ENCODE measurements at regions not wholly inside any gene's neighbourhood (a gene's known extent, or its start where the extent isn't known, plus 50 kb on each side); places are given as distances from the start of the nearest gene placed in this dataset.

DNA sequence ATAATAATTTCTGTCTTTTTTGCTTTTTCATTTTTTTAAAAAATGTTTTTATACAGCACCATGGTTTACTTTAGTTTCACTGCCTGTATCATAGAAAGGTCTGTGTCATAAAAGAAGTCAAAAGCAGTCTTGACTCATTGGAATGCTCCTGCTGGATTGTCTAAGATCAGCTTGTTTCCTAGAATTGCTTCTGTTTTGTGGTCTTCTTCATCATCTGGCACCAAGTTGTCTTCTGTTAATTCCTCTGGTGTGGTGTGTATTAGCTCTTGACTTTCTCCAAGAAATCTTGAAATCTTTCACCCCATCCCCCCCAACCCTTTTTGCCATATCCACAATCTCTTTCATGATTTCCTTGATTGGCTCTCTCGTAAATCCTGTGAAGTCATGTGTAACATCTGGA is 250.3 kb upstream of the CXCL12 start:
- peaks cover 2 to 14% (median 3%) of the 10 kb centered on the region in 7 donors for H3K9me3 Mint-ChIP-seq
- H3K4me3 ChIP-seq (replicated peaks in 1 of 3; ENCODE audit: low read depth in 2 of 3, low read length in 3 of 3): no peak overlapping the region
- H3K4me1 Mint-ChIP-seq: no peaks in the 10 kb centered on the region

DNA sequence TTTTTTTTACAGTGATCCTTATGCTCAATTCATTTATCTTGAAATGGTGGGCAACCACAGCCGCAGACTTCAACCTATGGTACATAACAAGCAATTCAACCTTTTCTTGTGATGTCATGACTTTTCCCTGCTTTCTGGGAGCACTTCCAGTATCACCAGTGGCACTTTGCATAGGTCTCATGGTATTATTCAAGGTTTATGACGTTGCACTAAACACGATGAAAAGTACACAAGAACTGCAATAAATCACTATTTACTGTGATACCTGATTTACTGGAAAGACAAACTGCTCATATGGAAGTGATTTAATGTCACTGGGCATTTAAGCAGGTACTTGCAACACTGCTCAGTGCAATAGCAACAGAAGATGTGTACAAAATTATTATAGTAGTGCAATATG is 251.7 kb upstream of the CXCL12 start:
- no CpG with 5 or more reads among the region's 3 CpGs for WGBS (ENCODE audit: insufficient coverage)
- peaks cover 2 to 14% (median 3%) of the 10 kb centered on the region in 7 donors for H3K9me3 Mint-ChIP-seq

More for the DNA sequence above, 250.3 kb upstream of the CXCL12 start:
- Histone ChIP-seq H3K27ac (ENCODE audit: low read depth in 1 of 2, low read length in 2 of 2) (no peak overlapping the region), H4K20me1 (ENCODE audit: insufficient read depth, low read length) (no peaks in the 10 kb centered on the region), H3K79me2 (ENCODE audit: insufficient read depth, low read length) (no peaks in the 10 kb centered on the region), H3K27me3 (ENCODE audit: control insufficient read depth in 2 of 2, insufficient read depth in 2 of 2, low read length in 2 of 2) (no peaks in the 10 kb centered on the region), H3K9ac (ENCODE audit: insufficient read depth, low read length, poor library complexity, severe bottlenecking) (no peak overlapping the region), H2AFZ (ENCODE audit: insufficient read depth, low read depth, low read length, poor library complexity, severe bottlenecking) (no peak overlapping the region), H3K4me2 (replicated peaks; ENCODE audit: extremely low read depth, low read length, poor library complexity, severe bottlenecking) (no peak overlapping the region), H3K4me1 (ENCODE audit: control insufficient read depth in 1 of 2, insufficient read depth in 2 of 2, low read length in 2 of 2) (no peaks in the 10 kb centered on the region), H3K36me3 (replicated peaks in 1 of 2; ENCODE audit: control insufficient read depth in 1 of 2, insufficient read depth in 2 of 2, low read length in 2 of 2) (no peaks in the 10 kb centered on the region), H3K9me3 (replicated peaks in 1 of 2; ENCODE audit: control insufficient read depth in 1 of 2, insufficient read depth in 1 of 2, low read length in 2 of 2) (peaks cover 0 to 5% of the 10 kb centered on the region in 2 donors)
- no peak overlapping the region for H3K27ac Mint-ChIP-seq
- H3K4me3 Mint-ChIP-seq: no peak overlapping the region
- no peak for DNase-seq
- H3K36me3 Mint-ChIP-seq: no peaks in the 10 kb centered on the region
- WGBS (ENCODE audit: insufficient coverage): 100% methylated on average over 1 of the region's 1 CpG
- intact Hi-C loops (cut with micrococcal nuclease): no loop called here
- peaks cover 4 to 7% (median 7%) of the 10 kb centered on the region in 3 donors for H3K27me3 Mint-ChIP-seq (ENCODE audit: low read depth in 3 of 3)
- TF ChIP-seq, protein P1, sequence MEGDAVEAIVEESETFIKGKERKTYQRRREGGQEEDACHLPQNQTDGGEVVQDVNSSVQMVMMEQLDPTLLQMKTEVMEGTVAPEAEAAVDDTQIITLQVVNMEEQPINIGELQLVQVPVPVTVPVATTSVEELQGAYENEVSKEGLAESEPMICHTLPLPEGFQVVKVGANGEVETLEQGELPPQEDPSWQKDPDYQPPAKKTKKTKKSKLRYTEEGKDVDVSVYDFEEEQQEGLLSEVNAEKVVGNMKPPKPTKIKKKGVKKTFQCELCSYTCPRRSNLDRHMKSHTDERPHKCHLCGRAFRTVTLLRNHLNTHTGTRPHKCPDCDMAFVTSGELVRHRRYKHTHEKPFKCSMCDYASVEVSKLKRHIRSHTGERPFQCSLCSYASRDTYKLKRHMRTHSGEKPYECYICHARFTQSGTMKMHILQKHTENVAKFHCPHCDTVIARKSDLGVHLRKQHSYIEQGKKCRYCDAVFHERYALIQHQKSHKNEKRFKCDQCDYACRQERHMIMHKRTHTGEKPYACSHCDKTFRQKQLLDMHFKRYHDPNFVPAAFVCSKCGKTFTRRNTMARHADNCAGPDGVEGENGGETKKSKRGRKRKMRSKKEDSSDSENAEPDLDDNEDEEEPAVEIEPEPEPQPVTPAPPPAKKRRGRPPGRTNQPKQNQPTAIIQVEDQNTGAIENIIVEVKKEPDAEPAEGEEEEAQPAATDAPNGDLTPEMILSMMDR (IDR thresholded peaks at IDR 0.05): no peak

More for the DNA sequence above, 251.7 kb upstream of the CXCL12 start:
- Histone ChIP-seq H3K4me2 (replicated peaks; ENCODE audit: extremely low read depth, low read length, poor library complexity, severe bottlenecking) (no peak overlapping the region), H3K36me3 (replicated peaks in 1 of 2; ENCODE audit: control insufficient read depth in 1 of 2, insufficient read depth in 2 of 2, low read length in 2 of 2) (no peaks in the 10 kb centered on the region), H3K4me1 (ENCODE audit: control insufficient read depth in 1 of 2, insufficient read depth in 2 of 2, low read length in 2 of 2) (no peaks in the 10 kb centered on the region), H3K27me3 (ENCODE audit: control insufficient read depth in 2 of 2, insufficient read depth in 2 of 2, low read length in 2 of 2) (no peaks in the 10 kb centered on the region), H3K79me2 (ENCODE audit: insufficient read depth, low read length) (no peaks in the 10 kb centered on the region), H3K9ac (ENCODE audit: insufficient read depth, low read length, poor library complexity, severe bottlenecking) (no peak overlapping the region), H2AFZ (ENCODE audit: insufficient read depth, low read depth, low read length, poor library complexity, severe bottlenecking) (no peak overlapping the region), H4K20me1 (ENCODE audit: insufficient read depth, low read length) (no peaks in the 10 kb centered on the region), H3K4me3 (replicated peaks in 1 of 3; ENCODE audit: low read depth in 2 of 3, low read length in 3 of 3) (no peak overlapping the region), H3K9me3 (replicated peaks in 1 of 2; ENCODE audit: control insufficient read depth in 1 of 2, insufficient read depth in 1 of 2, low read length in 2 of 2) (peaks cover 0 to 8% of the 10 kb centered on the region in 2 donors), H3K27ac (ENCODE audit: low read depth in 1 of 2, low read length in 2 of 2) (no peak overlapping the region)
- TF ChIP-seq, protein P1 (IDR thresholded peaks at IDR 0.05): no peak
- no peak for DNase-seq
- no peak overlapping the region for H3K4me3 Mint-ChIP-seq
- H3K36me3 Mint-ChIP-seq: no peaks in the 10 kb centered on the region
- no peaks in the 10 kb centered on the region for H3K4me1 Mint-ChIP-seq
- peaks cover 4 to 7% (median 6%) of the 10 kb centered on the region in 3 donors for H3K27me3 Mint-ChIP-seq (ENCODE audit: low read depth in 3 of 3)
- intact Hi-C loops (cut with micrococcal nuclease): no loop called here
- no peak overlapping the region for H3K27ac Mint-ChIP-seq

Data from CD14-positive monocyte (primary cell).